NCI-H82 treated with DMSO at 0.1 percent for 48 hours (cell line): ENCODE measurements at regions not wholly inside any gene's neighbourhood (a gene's known extent, or its start where the extent isn't known, plus 50 kb on each side); places are given as distances from the start of the nearest gene placed in this dataset.
"Not testable (repeated sequence)": the region's sequence is repeated elsewhere in the genome, so short reads cannot be mapped to it uniquely, and the experiment has no call there.

Experiments used
- DNase-seq: peaks from one replicate; lab custom pipeline; 2025; ENCODE audit not compliant: unreplicated experiment; lab: John Stamatoyannopoulos, UW

- no peak for DNase-seq
These were observed 174.0 kb upstream of the WSCD1 start for GRCh38 chr17:5896215-5896614.

- DNase-seq = no peak
These were observed 172.8 kb upstream of the WSCD1 start for GRCh38 chr17:5897275-5897911.

- DNase-seq = not testable (repeated sequence)
These were observed 172.2 kb upstream of the WSCD1 start for GRCh38 chr17:5897981-5898380.

- DNase-seq = no peak
These were observed 171.8 kb upstream of the WSCD1 start for GRCh38 chr17:5898406-5898805.

- no peak for DNase-seq
These were observed 170.5 kb upstream of the WSCD1 start for GRCh38 chr17:5899496-5900195.

GRCh38 chr17:5901731-5902130, 168.4 kb upstream of the WSCD1 start:
- no peak for DNase-seq

GRCh38 chr17:5902181-5903140, 167.7 kb upstream of the WSCD1 start:
- no peak for DNase-seq

- no peak for DNase-seq
These were observed 158.3 kb upstream of the WSCD1 start for GRCh38 chr17:5911919-5912318.

DNA sequence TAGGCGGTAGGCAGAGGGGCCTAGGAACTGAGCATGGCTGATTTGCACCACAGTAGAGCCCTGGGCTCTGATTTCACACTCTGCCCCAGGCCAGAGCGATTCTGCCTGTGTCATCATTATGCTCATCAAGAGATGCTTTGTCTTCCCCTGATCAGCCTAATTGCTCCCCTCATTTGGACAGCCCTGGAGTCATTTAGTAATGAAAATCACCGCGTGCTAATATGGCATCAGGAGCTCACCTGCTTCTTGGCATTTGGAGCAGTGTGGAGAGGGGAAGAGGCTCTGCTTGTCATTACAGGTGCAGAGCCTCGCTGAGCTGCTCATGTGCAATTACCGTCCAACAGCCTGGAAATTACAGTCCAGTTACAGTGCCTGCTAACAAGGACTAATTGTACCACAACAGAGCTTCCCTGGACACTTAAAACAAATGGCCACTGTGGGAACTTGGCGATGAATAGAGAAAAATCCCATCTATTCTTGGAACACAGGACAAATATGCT, 157.1 kb upstream of the WSCD1 start:
- no peak for DNase-seq

GRCh38 chr17:5913641-5914040, 156.5 kb upstream of the WSCD1 start:
- DNase-seq = no peak

GRCh38 chr17:5915337-5915736, 154.8 kb upstream of the WSCD1 start:
- no peak for DNase-seq

DNA sequence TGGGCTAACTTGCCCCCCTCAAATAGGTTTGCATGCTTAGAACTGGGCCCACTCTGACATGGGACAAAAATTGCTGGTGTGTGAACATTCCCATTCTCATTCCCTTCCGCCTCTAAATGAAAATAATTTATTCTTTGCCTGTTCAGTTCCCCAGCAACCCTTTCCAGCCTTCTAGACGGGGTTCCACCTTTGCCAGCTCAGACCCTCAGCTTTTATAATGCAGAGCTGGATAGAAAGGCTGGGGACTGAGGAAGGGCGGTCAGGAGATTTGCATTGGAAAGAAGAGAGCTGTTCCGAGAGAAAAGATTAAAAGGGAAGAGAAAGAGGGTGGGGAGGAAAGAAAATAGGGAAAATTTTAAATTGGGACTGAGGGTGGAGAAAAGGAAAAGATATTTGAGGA, 151.1 kb upstream of the WSCD1 start:
- no peak for DNase-seq

DNA sequence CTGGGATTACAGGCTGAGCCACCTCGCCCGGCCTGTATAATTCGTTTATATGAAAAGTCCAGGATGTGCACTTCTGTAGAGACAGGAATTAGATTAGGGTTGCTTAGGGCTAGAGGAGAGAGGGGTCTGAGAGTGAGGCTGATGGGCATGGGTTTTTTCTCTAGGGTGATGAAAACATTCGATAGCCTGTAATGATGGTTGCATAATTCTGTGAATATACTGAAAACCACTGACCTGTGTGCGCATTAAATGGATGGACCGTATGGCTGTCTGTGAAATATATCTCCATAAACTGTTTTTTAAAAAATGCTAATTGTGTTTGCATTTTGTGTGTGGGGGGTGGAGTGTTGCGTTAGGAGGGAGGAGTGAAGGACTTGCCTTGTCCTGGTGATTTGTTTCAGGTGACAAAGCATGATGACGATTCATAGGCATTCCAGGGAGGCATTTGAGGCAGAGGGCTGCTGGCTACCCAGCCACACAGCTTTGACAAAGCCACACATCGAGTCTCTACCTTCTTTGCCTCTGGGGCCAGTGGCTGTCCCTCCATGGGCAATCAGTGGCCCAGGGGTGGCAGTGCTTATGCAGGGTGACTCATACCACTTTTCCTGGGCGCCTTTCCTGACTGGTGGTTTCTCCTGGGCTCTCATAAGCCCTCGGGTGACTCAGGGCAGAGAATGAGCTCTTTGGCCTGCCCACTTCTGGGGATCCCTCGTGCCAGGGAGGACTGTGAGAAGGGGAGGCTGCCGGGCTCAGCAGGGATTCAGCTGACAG, 148.5 kb upstream of the WSCD1 start:
- no peak for DNase-seq

GRCh38 chr17:5922476-5922875, 147.7 kb upstream of the WSCD1 start:
- DNase-seq = no peak

DNA sequence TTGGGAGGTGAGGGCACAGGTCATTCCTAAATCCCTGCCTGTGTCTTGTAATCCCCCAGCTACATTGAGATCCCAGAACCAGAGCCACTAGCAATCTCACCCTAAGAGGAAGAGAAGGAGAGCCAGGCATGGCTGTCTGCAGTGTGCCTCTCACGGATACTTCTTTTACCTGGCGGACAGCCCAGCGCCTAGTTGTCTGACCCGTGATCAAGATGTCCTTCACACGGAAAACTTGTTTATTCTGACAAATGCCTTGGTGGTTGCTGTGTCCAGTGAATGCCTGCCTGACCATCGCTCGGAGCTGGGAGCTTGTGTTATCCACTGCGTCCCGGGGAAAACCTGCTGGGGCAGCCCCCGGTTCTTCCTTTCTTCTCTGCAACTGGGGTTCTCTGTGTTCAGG, 140.5 kb upstream of the WSCD1 start:
- DNase-seq = no peak

DNA sequence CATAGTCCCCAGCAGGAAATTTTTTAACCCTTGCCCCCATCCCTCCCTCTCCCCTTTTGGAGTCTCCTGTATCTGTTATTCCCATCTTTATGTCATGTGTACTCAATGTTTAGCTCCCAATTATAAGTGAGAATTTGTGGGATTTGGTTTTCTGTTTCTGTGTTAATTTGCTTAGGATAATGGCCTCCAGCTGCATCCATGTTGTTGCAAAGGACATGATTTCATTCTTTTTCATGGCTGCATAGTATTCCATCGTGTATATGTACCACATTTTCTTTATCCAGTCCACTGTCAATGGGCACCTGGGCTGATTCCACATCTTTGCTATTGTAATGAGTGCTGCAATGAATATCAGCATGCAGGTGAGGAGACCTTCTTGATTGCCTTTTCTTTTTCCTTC, 139.6 kb upstream of the WSCD1 start:
- not testable (repeated sequence) for DNase-seq

DNA sequence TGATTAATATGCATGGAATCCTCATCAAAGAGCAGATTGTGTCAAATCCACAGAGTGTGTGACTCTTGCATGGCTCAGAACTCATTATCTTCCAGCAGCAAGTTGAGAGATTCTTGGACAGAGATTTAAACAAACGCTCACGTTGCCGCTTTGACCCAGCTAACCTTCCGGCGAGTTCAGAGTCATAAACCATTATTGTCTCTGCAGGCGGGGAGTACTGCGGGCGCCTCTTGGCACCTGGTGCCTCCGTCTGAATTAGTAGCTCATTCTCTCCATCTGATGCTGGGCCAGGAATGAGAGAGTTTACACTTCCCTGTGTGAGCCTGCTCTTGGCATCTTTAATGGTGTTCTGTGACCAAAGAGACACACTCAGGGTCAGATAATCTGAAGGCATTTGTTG, 138.6 kb upstream of the WSCD1 start:
- DNase-seq = no peak

DNA sequence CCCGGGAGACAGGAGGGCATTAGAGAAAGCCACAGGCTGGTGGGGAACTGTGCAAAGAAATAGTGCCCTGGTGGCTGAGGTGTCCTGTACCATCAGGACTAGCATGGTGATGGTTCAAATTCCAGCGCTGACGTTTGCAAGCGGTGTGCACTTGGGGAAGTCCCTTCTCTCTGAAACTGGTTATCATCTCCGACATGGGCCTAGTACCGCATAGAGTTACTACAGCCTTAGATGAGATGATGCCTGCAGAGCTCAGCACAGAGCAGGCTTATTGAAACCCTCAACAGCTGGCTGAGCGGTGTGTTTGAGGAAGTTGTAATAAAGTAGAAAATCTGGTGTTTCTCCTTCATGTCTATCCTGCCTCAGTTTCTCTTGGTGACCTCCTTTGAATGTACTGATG, 136.7 kb upstream of the WSCD1 start:
- DNase-seq = no peak

DNA sequence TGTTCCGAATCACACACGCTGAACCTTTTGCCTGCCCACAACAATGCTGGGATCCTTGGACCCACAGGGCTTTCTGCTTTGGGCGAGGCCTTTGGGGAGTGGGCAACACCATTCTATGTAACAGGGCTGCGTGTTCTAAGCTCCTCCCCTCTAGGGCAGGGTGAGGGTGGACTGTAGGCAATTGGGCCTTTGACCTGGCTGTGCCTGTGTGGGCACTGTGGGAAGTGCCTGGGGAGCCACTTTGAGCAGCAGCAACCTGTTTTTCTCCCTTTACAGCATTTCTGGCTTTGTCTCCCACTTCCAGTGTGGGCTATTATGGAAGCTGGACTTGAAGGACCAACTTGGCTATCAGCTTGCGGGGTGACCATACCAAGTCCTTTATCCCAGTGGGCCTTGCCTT, 128.9 kb upstream of the WSCD1 start:
- DNase-seq = no peak

DNA sequence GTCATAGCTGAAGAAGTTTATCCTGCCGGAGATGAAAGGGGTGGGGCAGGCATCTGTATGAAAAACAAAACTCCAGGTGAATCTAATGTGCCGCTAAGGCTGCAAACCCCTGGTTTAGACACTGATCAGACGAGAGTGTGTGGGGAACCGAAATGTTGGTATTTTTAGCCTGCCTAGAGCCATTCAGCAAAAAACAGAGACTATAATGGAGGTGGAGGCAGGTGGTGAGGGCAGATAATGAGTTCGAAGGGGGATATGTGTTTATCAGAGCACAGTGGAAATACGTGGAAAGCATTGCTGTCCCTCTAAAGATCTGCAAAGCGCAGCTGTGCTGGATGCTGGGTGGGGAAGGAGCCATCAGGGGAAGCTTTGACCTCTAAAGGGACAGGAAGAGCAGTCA, 127.5 kb upstream of the WSCD1 start:
- DNase-seq = no peak

DNA sequence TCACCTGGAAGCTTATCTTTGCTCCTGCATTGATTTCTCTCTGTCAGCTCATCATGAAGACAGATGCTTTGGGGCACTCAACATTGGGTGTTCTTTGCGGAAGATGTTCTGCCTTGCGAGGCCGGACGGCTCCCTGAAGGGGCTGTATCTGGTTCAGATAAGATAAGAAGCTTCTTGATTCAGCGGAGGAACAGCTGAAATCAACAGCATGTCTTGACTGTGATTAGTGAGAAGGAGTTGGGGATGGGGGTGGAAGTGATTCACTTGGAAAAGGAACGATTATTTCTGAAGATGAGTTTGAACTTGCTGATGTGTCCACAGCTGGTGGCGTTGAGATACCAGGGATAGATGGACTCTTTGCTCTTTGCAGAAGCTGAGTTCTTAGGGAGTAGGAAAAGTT, 126.9 kb upstream of the WSCD1 start:
- DNase-seq = no peak
